Gastroesophageal sphincter (tissue), 4 donors: ENCODE measurements at regions not wholly inside any gene's neighbourhood (a gene's known extent, or its start where the extent isn't known, plus 50 kb on each side); places are given as distances from the start of the nearest gene placed in this dataset.
A peak's percentile ranks its signal among the peaks of the same experiment; 100 is the strongest.

Source experiments
- ATAC-seq: fragments of 150-250 bp; one replicate; pipeline ENCODE4 v1.9.1; 2016; ENCODE audit warnings: mild to moderate bottlenecking, moderate library complexity
- H3K27ac ChIP-seq, 4 donors: fragments of 200-600 bp; sonication (generic) in 3 of 4; 1 replicate in 3 of 4; 2 replicates in 1 of 4; pipeline ENCODE4 v1.5.1; 2016 to 2019
- H3K27me3 ChIP-seq: fragments of 200-600 bp; sonication (generic); one replicate; pipeline ENCODE4 v1.5.1; 2019
- H3K36me3 ChIP-seq, 2 donors: fragments of 200-600 bp; sonication (generic); one replicate each; pipeline ENCODE4 v1.5.1; 2019; ENCODE audit warnings: control low read depth in 1 of 2
- H3K4me1 ChIP-seq, 3 donors: fragments of 200-600 bp; sonication (generic); 1 replicate in 2 of 3; 2 replicates in 1 of 3; pipeline ENCODE4 v1.5.1; 2016 to 2019; ENCODE audit warnings: control low read depth in 2 of 3
- H3K4me3 ChIP-seq, 2 donors: fragments of 200-600 bp; sonication (generic); one replicate each; pipeline ENCODE4 v1.5.1; 2019; ENCODE audit warnings: mild to moderate bottlenecking in 1 of 2, moderate library complexity in 1 of 2
- H3K9me3 ChIP-seq, 3 donors: fragments of 200-600 bp; sonication (generic); one replicate each; pipeline ENCODE4 v1.5.1; 2017 to 2019; ENCODE audit warnings: control low read depth in 2 of 3
- CTCF ChIP-seq, 4 experiments: fragments of 200-600 bp in 2 of 4; fragments of 450-650 bp in 2 of 4; sonication (generic) in 1 of 4; IDR thresholded peaks; one replicate each; pipeline ENCODE4 v1.5.1; 2017 to 2019; ENCODE audit warnings: antibody characterized with exemption in 4 of 4, mild to moderate bottlenecking in 2 of 4, moderate library complexity in 2 of 4
- EP300 ChIP-seq: sonication (generic); formaldehyde crosslinking; IDR thresholded peaks from one replicate; pipeline ENCODE4 v1.6.1; 2017; ENCODE audit warnings: antibody characterized with exemption, mild to moderate bottlenecking
- POLR2A ChIP-seq, 2 donors: fragments of 450-650 bp; IDR thresholded peaks; one replicate each; pipeline ENCODE4 v1.6.1; 2017; ENCODE audit warnings: antibody characterized with exemption in 2 of 2, mild to moderate bottlenecking in 2 of 2, moderate library complexity in 1 of 2
- POLR2AphosphoS5 ChIP-seq: sonication (generic); formaldehyde crosslinking; IDR thresholded peaks from one replicate; pipeline ENCODE4 v1.6.1; 2017; ENCODE audit warnings: antibody characterized with exemption
- WGBS, 2 donors: methylation state at CpG; one replicate each; pipeline ENCODE4 v1.1.5; 2018; ENCODE audit warnings: low coverage in 1 of 2; 5-methylcytosine and 5-hydroxymethylcytosine counted together

DNA sequence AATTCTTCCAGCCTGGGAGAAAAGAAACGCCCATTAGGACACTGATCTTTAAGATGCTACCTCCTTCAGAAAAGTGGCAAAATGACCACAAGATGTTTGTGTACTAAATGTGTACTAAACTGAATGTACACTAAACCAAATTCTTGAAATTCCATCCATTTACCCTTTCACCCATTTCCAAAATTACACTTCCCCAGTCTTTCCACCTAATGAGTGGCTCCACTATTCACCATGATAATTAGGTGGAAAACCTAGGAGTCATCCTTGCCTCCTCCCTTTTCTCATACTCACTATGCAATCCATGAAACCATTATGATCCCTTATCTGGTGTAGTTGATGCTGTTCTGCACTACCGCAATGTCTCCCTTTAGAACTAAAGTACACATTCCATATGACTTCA lies 452.1 kb upstream of the THBS1 start:
- Histone ChIP-seq H3K27ac (peak overlapping the region; percentile 47 to 76 (median 62)), H3K4me1 (peaks cover 18 to 61% (median 21%) of the 10 kb centered on the region in 3 donors), H3K27me3 (no peaks in the 10 kb centered on the region), H3K4me3 (no peak overlapping the region), H3K36me3 (no peaks in the 10 kb centered on the region), H3K9me3 (no peaks in the 10 kb centered on the region)
- TF ChIP-seq POLR2A (IDR thresholded peaks at IDR 0.05) (no peak), EP300 (no peak), POLR2AphosphoS5 (no peak), CTCF (IDR thresholded peaks at IDR 0.05) (no peak)
- no peak for ATAC-seq
- WGBS, 2 donors, result 71 to 75% methylated on average over 1 to 2 of the region's 2 CpGs

DNA sequence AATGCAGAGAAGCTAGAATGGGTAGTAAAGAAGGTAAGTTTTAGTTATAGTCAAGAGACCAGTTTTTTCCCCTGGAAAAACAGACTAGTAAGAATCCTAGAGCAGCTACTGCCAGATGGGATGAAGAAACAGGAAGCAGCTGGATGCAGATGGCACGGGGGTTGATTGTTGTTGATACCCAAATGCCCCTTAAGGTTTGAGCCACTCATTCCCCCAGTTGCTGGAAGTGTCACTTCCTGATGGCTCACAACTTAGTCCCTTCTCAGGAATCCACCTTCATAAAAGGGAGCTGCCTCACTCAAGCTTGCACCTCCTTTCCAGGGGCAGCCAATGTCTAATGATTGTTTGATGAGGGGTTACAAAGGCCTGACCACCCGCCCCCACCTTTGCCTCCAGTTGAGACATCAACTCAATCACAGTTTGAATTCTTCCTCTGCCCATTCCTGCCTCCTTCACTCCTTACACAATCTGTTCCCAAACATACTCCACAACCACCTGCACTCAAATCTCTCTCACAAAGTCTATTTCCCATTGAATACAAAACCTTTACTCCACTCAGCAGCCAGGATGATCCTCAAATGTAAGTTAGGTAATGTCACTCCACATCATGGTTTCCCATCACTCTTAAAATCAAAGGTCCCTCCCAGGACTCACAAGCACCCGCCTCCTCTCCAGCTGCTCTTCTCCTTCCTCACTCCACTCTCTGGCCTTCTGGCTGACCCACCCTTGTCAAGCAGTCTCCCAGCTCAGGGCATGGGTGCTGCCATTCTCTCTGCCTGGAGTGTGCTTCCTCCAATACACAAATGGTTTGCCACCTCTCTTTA lies 450.1 kb upstream of the THBS1 start:
- H3K27me3 ChIP-seq, result no peaks in the 10 kb centered on the region
- H3K4me1 ChIP-seq, result peaks cover 18 to 51% (median 21%) of the 10 kb centered on the region in 3 donors
- no peak overlapping the region for H3K4me3 ChIP-seq
- TF ChIP-seq POLR2A (IDR thresholded peaks at IDR 0.05), result no peak
- no peak for TF ChIP-seq CTCF (IDR thresholded peaks at IDR 0.05)
- TF ChIP-seq POLR2AphosphoS5, result no peak
- no peak for TF ChIP-seq EP300
- no peaks in the 10 kb centered on the region for H3K36me3 ChIP-seq
- ATAC-seq, result no peak
- 65 to 100% methylated on average over 2 of the region's 3 CpGs for WGBS, 2 donors
- H3K9me3 ChIP-seq, result no peaks in the 10 kb centered on the region
- H3K27ac ChIP-seq, result peak overlapping the region in 3 of 4 donors; percentile 63 to 69 (median 68)

GRCh38 chr15:39131609-39132008 lies 449.3 kb upstream of the THBS1 start:
- no peak overlapping the region for H3K4me3 ChIP-seq
- ATAC-seq, result no peak
- TF ChIP-seq EP300 (no peak), CTCF (IDR thresholded peaks at IDR 0.05) (no peak), POLR2A (IDR thresholded peaks at IDR 0.05) (no peak), POLR2AphosphoS5 (no peak)
- no peaks in the 10 kb centered on the region for H3K9me3 ChIP-seq
- peak overlapping the region in 3 of 4 donors; percentile 63 to 69 (median 68) for H3K27ac ChIP-seq
- 59 to 61% methylated on average over 4 of the region's 4 CpGs for whole genome bisulfite sequencing, 2 donors
- peaks cover 18 to 45% (median 21%) of the 10 kb centered on the region in 3 donors for H3K4me1 ChIP-seq
- no peaks in the 10 kb centered on the region for H3K36me3 ChIP-seq
- H3K27me3 ChIP-seq, result no peaks in the 10 kb centered on the region

GRCh38 chr15:39132070-39132469 lies 448.8 kb upstream of the THBS1 start:
- H3K4me1 ChIP-seq, result peaks cover 18 to 41% (median 18%) of the 10 kb centered on the region in 3 donors
- H3K9me3 ChIP-seq, result no peaks in the 10 kb centered on the region
- H3K36me3 ChIP-seq, result no peaks in the 10 kb centered on the region
- no peaks in the 10 kb centered on the region for H3K27me3 ChIP-seq
- 67 to 84% methylated on average over 1 to 3 of the region's 3 CpGs for WGBS, 2 donors
- H3K4me3 ChIP-seq, result no peak overlapping the region
- H3K27ac ChIP-seq, result peak overlapping the region in 3 of 4 donors; percentile 68 to 86 (median 69)
- TF ChIP-seq EP300, result no peak
- no peak for TF ChIP-seq POLR2AphosphoS5
- no peak for TF ChIP-seq POLR2A (IDR thresholded peaks at IDR 0.05)
- ATAC-seq, result no peak

DNA sequence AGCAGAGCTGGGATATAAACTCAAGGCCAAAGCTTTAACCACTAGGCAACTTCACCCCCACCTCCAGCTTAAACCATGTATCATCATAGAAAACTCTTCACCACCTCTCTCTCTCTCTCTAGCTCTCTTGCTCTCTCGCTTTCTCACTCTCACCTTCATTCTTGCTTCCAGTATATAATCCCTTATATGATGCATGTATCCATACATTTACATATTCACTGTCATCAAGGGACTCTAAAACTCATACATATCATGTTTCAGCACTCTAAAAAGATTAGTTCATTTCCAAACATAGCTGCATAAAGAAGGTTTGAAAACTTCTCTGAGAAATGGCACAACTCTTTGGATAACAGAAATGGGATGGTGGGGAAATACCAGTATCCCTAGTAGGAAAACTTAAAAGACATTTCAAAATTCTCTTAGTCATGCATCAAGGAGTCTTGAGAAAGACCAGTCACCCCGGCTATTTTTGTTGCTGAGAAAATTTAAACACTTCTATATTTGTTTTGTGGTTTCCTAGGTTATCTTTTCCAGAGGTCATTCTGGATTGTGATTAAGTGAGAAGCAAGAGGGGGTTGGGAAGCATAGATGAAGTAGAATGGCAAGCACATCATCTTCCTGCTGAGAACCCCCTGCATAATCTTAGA lies 447.8 kb upstream of the THBS1 start:
- no peaks in the 10 kb centered on the region for H3K27me3 ChIP-seq
- peak; percentile 70 for ATAC-seq
- H3K4me3 ChIP-seq, result no peak overlapping the region
- H3K9me3 ChIP-seq, result no peaks in the 10 kb centered on the region
- H3K27ac ChIP-seq, result peak overlapping the region; percentile 68 to 86 (median 70)
- H3K4me1 ChIP-seq, result peaks cover 8 to 31% (median 9%) of the 10 kb centered on the region in 3 donors
- no peaks in the 10 kb centered on the region for H3K36me3 ChIP-seq
- 29 to 35% methylated on average over 2 of the region's 2 CpGs for WGBS, 2 donors
- TF ChIP-seq CTCF (IDR thresholded peaks at IDR 0.05) (no peak), POLR2A (IDR thresholded peaks at IDR 0.05) (no peak), POLR2AphosphoS5 (peak; percentile 66), EP300 (no peak)
